Hepatocyte (in vitro differentiated cells): ENCODE measurements at regions not wholly inside any gene's neighbourhood (a gene's known extent, or its start where the extent isn't known, plus 50 kb on each side); places are given as distances from the start of the nearest gene placed in this dataset.

Source experiments
- CTCF ChIP-seq: fragments of 200-600 bp; sonication (generic); IDR thresholded peaks from 2 replicates; pipeline ENCODE4 v1.5.1; 2016; ENCODE audit warnings: antibody characterized with exemption, mild to moderate bottlenecking; ENCODE audit not compliant: poor library complexity
- EZH2 ChIP-seq: fragments of 200-600 bp; sonication (generic); IDR thresholded peaks from 2 replicates; pipeline ENCODE4 v1.6.1; 2016; ENCODE audit warnings: antibody characterized with exemption, mild to moderate bottlenecking, borderline replicate concordance

GRCh38 chr9:129287619-129288305 lies 109.7 kb upstream of the IER5L start:
- TF ChIP-seq CTCF, result no peak
- no peak for TF ChIP-seq EZH2
